UCSD-AML1 (cell line): ENCODE measurements at regions not wholly inside any gene's neighbourhood (a gene's known extent, or its start where the extent isn't known, plus 50 kb on each side); places are given as distances from the start of the nearest gene placed in this dataset.

Experiments
- DNase-seq: peaks from one replicate; lab custom pipeline; 2025; ENCODE audit not compliant: unreplicated experiment; lab: John Stamatoyannopoulos, UW

DNA sequence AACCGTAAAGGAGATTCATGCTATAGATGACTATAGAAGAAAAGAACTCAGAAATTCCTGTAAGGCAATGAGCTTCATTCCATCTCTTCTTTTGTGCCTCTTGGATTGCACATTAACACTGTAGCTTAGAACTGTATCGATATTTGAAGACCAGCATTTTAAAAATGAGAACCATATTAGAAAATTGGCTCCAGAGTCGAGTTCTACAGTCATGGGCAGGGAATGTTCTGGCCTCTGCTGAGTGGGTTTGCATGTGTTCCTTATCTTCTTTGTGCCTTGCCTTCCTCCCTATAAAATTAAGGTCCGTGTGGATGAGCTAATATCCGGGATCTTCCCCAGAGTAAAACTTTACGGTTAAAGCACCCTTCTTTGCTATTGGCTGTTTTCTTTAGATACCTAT lies 77.4 kb upstream of the PLCL2 start:
- DNase-seq: no peak

GRCh38 chr3:16808393-16809107 lies 76.2 kb upstream of the PLCL2 start:
- DNase-seq: no peak

DNA sequence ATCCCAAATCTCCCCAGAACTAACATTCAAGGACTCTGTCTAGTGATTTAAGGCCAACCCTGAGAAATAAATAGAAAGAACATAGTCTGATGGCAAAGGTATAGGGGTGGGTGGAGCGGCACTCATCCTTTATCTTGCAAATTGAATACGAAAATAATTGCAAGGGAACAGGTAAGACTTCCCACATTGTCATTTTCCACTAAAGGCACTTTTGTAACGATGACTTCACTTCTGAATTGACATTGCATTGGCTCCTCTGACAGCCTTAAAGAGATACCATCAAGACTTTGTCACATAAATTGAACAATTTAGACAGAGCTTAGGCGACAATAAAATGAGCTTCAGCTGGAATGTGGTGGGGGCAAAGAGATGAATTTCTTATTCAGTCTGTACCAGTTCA lies 75.3 kb upstream of the PLCL2 start:
- no peak for DNase-seq

- DNase-seq: no peak
Observed at GRCh38 chr3:16809993-16810392, 74.8 kb upstream of the PLCL2 start.

GRCh38 chr3:16810593-16811367 lies 74.0 kb upstream of the PLCL2 start:
- DNase-seq: no peak

GRCh38 chr3:16811950-16812349 lies 72.8 kb upstream of the PLCL2 start:
- DNase-seq: no peak

DNA sequence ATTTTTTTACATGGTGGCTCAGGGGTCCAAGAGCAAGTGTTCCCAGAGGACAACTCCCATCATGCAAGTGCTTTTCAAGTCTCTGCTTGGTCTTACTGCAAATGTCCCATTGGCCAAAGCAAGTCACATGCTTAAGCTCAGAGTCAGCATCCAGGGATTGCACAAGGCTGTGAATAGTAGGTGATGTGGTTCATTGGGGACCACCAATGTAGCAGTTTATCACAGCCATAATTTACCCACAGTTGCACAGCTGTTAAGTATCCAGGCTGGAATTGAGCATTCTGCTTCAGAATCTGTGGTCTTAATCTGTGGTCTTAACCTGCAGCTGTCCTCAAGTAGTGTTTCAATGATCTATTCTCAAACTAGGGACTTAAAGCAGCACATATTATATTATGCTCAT lies 71.4 kb upstream of the PLCL2 start:
- no peak for DNase-seq

- DNase-seq: no peak
Observed at GRCh38 chr3:16816048-16816780, 68.5 kb upstream of the PLCL2 start.

GRCh38 chr3:16817197-16817596 lies 67.6 kb upstream of the PLCL2 start:
- DNase-seq: no peak

- DNase-seq: no peak
Observed at GRCh38 chr3:16818194-16818593, 66.6 kb upstream of the PLCL2 start.

GRCh38 chr3:16818945-16819344 lies 65.8 kb upstream of the PLCL2 start:
- DNase-seq: no peak

DNA sequence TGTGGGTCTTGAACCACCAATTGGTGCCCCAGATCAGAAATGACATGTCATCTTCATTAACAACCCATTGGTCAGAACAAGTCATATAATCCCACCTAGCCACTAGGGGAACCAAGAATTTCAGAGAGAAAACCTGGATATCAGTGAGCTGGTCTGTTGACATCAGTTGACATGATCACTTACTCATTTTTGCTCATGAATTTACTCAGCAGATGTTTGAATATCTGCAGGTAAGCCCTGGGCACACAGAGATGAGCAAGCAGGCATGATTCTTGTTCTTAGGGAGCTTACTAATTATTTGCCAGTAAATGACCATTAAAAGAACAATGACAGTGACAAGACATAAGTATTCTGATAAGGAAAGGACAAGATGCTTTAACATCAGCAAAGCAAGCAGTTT lies 64.3 kb upstream of the PLCL2 start:
- no peak for DNase-seq

GRCh38 chr3:16821053-16821452 lies 63.7 kb upstream of the PLCL2 start:
- DNase-seq: no peak

DNA sequence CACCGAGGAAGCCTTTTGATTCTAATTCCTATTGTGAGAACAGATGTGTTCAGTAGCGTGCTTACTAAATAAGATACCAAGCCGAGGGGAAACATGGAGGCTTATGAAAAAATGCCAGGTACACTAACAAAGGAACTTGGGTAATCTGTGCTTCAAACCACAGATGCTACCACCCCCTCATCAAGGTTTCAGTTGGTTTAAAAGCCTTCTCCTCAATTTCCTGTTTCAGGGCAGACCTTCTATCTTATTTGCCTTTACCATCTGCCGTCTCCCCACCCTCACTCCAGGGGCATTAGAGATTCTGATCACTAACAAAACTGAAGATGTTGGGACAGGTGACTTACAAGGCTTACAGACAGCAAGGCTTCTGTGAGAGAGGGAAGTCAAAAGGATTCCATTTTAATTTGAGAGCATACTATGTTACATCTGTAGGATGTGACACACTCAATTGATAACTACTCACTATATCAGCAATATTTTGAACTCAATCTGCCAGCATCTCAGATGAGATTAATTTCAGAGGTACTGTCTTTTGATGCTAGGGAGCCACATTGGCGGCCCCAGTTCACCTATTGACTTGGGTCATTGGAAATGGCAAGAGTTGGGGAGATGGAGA lies 60.6 kb upstream of the PLCL2 start:
- DNase-seq: no peak

DNA sequence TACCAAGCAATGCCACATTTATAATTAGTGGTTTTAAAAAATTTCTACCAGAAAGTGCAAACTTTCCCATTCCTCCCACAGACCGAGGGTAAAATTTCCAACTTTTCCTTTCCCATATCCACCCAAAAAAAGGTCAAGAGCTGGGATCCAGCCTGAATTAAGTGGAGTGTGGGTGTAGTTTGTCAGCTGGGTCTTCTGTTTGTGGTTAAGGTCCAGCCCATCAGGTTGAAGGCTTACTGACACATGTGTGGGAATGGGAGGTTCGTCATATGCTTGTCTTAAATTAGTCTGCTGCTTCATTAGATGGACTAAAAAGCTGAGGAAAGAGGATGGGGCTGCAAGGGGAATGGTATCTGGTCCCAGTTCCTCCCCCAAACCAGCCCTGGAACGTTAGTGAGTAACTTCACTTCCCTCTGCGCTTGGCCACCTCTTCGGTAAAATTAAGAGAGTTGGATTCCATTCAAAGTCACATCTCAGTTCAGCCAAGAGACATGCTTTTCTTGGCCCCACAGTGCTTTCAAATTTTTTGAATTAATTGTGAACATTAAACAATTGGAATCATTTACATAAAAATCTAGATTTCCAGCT lies 59.0 kb upstream of the PLCL2 start:
- DNase-seq: no peak

DNA sequence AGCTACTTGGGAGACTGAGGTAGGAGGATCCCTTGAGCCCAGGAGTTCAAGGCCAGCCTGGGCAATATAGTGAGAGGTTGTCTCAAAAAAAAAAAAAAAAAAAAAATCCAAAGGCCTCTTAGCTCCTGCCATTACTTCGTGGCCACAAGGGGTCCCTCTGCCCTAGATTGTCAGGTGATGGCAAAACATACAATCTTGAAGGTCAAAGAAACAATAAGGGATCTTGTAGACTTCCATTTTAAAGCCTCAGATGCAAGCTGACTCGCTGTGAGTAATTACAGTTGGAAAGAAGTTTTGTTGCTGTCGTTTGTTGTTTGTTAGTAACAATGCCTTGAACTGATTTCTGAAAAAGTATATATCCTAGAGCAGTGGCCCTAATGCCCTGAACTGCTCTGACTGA lies 55.9 kb upstream of the PLCL2 start:
- peak; percentile 38 for DNase-seq

DNA sequence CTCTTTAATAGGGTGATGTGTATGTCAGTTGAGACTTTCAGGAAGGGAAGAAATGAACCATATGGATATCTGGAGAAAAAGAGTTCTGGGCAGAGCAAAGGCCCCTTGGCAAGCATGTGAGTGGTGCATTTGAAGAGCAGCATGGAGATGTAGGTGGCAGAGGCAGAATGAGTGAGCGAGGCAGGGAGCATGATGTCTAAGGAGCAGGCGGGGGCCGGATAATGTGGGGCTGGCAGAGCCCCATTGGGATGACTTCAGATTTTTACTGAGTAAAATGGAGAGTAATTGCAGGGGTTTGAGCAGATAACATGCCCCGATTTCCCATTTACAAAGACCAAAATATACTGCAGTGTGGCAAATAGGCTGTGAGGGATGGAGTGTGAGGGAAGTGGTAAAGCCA lies 52.9 kb upstream of the PLCL2 start:
- no peak for DNase-seq

DNA sequence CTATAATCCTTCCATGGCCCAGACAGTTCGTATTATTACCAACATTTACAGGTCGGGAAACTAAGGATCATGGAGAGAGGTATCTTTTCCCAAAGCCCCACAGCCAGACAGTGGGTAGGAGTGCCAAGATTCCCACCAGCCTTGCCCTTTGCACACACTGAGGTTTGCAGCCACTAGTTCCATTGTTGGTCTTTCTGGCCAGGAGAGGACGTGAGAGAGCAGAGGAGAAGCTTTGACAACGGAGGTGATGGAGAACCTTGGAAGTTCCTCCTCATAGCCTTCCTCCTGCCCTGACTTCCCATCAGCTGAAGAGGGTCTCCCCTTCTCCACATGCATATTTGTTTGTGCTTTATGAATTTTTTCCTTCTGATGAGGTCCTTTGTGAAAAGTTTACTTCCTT lies 50.5 kb upstream of the PLCL2 start:
- no peak for DNase-seq

DNA sequence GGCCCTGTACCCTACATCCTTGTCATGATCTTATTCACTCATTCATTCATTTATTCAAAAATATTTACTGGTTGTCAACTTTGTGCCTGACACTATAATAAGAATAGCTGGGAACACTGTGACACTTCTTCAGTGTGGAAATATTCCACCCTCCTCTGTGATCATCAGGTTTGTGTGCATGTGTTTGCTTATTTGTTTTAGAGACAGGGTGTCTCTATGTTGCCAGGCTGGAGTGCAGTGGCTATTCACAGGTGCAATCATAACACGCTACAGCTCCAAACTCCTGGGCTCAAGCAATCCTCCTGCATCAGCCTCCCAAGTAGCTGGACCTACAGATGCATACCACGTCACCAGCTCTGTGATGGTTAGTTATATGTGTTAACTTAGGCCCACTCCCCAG lies 50.0 kb upstream of the PLCL2 start:
- DNase-seq: no peak
